ENCODE measurements at regions not wholly inside any gene's neighbourhood (a gene's known extent, or its start where the extent isn't known, plus 50 kb on each side); places are given as distances from the start of the nearest gene placed in this dataset.
"Not testable (repeated sequence)": the region's sequence is repeated elsewhere in the genome, so short reads cannot be mapped to it uniquely, and the experiment has no call there.

GRCh38 chr5:91500758-91501157, 117.6 kb upstream of the ARRDC3 start:
- DNase-seq, result no peak

- peak; percentile 23 to 32 for DNase-seq
Observed at GRCh38 chr5:91499943-91500531, 116.9 kb upstream of the ARRDC3 start.

GRCh38 chr5:91495699-91496098, 112.6 kb upstream of the ARRDC3 start:
- no peak for DNase-seq

- DNase-seq, result no peak
Observed at GRCh38 chr5:91494447-91494996, 111.4 kb upstream of the ARRDC3 start.

- no peak for DNase-seq
Observed at GRCh38 chr5:91493086-91493485, 110.0 kb upstream of the ARRDC3 start.

- DNase-seq, result no peak
Observed at GRCh38 chr5:91491229-91491628, 108.1 kb upstream of the ARRDC3 start.

- no peak for DNase-seq
Observed at GRCh38 chr5:91490316-91490715, 107.2 kb upstream of the ARRDC3 start.

- DNase-seq, result no peak
Observed at GRCh38 chr5:91487420-91487819, 104.3 kb upstream of the ARRDC3 start.

GRCh38 chr5:91486638-91487037, 103.5 kb upstream of the ARRDC3 start:
- no peak for DNase-seq

- DNase-seq, result no peak
Observed at GRCh38 chr5:91484662-91485061, 101.5 kb upstream of the ARRDC3 start.

GRCh38 chr5:91479376-91479775, 96.3 kb upstream of the ARRDC3 start:
- not testable (repeated sequence) for DNase-seq

- no peak for DNase-seq
Observed at GRCh38 chr5:91478096-91478495, 95.0 kb upstream of the ARRDC3 start.

GRCh38 chr5:91477408-91477807, 94.3 kb upstream of the ARRDC3 start:
- no peak for DNase-seq

GRCh38 chr5:91474201-91474600, 91.1 kb upstream of the ARRDC3 start:
- no peak for DNase-seq

- DNase-seq, result no peak
Observed at GRCh38 chr5:91472631-91473030, 89.5 kb upstream of the ARRDC3 start.

- no peak for DNase-seq
Observed at GRCh38 chr5:91469517-91470165, 86.5 kb upstream of the ARRDC3 start.

GRCh38 chr5:91468651-91469422, 85.7 kb upstream of the ARRDC3 start:
- no peak for DNase-seq

GRCh38 chr5:91464886-91465646, 81.9 kb upstream of the ARRDC3 start:
- DNase-seq, result no peak

GRCh38 chr5:91457681-91458058, 74.6 kb upstream of the ARRDC3 start:
- no peak for DNase-seq

- DNase-seq, result no peak
Observed at GRCh38 chr5:91456928-91457680, 74.0 kb upstream of the ARRDC3 start.

- no peak for DNase-seq
Observed at GRCh38 chr5:91449083-91449482, 66.0 kb upstream of the ARRDC3 start.

GRCh38 chr5:91448079-91448478, 65.0 kb upstream of the ARRDC3 start:
- not testable (repeated sequence) for DNase-seq
